H1 (cell line): ENCODE measurements at regions not wholly inside any gene's neighbourhood (a gene's known extent, or its start where the extent isn't known, plus 50 kb on each side); places are given as distances from the start of the nearest gene placed in this dataset.

Experiments
- EZH2 ChIP-seq: fragments of 200-600 bp; sonication (generic); IDR thresholded peaks from 2 replicates; pipeline ENCODE4 v1.7.1; 2012; ENCODE audit warnings: low read depth, mild to moderate bottlenecking, moderate library complexity, low read length, inconsistent platforms; ENCODE audit not compliant: severe bottlenecking
- POLR2A ChIP-seq, 2 experiments: IDR thresholded peaks; 1 replicate in 1 of 2; 2 replicates in 1 of 2; pipeline ENCODE4 v1.6.1; 2011; ENCODE audit warnings: low read depth in 2 of 2, low read length in 2 of 2, mild to moderate bottlenecking in 2 of 2; ENCODE audit errors: control extremely low read depth in 1 of 2

DNA sequence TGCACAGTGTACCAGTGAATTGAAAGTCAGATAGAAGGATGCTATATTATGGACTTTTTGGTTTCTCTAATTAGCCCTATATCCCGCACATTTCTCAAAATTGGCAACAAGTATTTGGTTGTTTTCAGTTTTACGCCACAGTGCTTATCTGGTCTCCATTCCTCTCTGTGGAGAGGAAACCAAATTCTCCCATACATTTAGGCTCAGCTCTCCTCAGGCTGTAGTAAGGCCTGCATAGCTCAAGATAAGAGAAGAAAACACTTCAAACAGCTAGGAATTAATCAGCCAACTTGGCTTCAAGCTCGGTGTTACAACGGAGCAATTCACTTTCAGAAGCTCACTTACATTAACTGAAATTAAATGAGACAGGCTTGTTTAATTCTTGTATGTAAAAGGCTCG lies 263.2 kb downstream of the PDHA2 start:
- no peak for TF ChIP-seq POLR2A (IDR thresholded peaks at IDR 0.05; ENCODE audit: control extremely low read depth in 1 of 2, low read depth in 2 of 2, low read length in 2 of 2)
- no peak for TF ChIP-seq EZH2
